Esophagus (tissue), 2 donors: ENCODE measurements at regions not wholly inside any gene's neighbourhood (a gene's known extent, or its start where the extent isn't known, plus 50 kb on each side); places are given as distances from the start of the nearest gene placed in this dataset.

ENCODE experiments used
- H3K27ac ChIP-seq, 2 donors: one replicate each; pipeline ENCODE4 v1.5.1; 2013; ENCODE audit warnings: low read depth in 2 of 2, mild to moderate bottlenecking in 2 of 2, inconsistent platforms in 1 of 2, low read length in 1 of 2, moderate library complexity in 1 of 2
- H3K27me3 ChIP-seq, 2 donors: one replicate each; pipeline ENCODE4 v1.6.1; 2013; ENCODE audit warnings: low read length in 2 of 2, control low read depth in 1 of 2, mild to moderate bottlenecking in 1 of 2; ENCODE audit not compliant: insufficient read depth in 2 of 2, control insufficient read depth in 1 of 2
- H3K36me3 ChIP-seq, 2 donors: one replicate each; pipeline ENCODE4 v1.6.1; 2013; ENCODE audit warnings: low read length in 1 of 2; ENCODE audit not compliant: control insufficient read depth in 2 of 2, insufficient read depth in 2 of 2
- H3K4me1 ChIP-seq, 2 donors: one replicate each; pipeline ENCODE4 v1.6.1; 2013; ENCODE audit warnings: low read length in 1 of 2; ENCODE audit not compliant: control insufficient read depth in 2 of 2, insufficient read depth in 2 of 2
- H3K4me3 ChIP-seq, 2 donors: one replicate each; pipeline ENCODE4 v1.5.1; 2013; ENCODE audit warnings: low read length in 2 of 2, mild to moderate bottlenecking in 2 of 2, low read depth in 1 of 2, moderate library complexity in 1 of 2
- H3K9me3 ChIP-seq, 2 donors: one replicate each; pipeline ENCODE4 v1.6.1; 2013; ENCODE audit warnings: mild to moderate bottlenecking in 2 of 2, low read depth in 1 of 2, low read length in 1 of 2, moderate library complexity in 1 of 2; ENCODE audit not compliant: control insufficient read depth in 2 of 2, insufficient read depth in 1 of 2
- WGBS, 2 donors: extraction: QIAGEN DNeasy Blood & Tissue Kit; methylation state at CpG; one replicate each; pipeline ENCODE4 v1.1.7; 2013; 5-methylcytosine and 5-hydroxymethylcytosine counted together
- donor health status: healthy with polysubstance abuse.
- donor health status: Bipolar disorder and iron deficiency.

DNA sequence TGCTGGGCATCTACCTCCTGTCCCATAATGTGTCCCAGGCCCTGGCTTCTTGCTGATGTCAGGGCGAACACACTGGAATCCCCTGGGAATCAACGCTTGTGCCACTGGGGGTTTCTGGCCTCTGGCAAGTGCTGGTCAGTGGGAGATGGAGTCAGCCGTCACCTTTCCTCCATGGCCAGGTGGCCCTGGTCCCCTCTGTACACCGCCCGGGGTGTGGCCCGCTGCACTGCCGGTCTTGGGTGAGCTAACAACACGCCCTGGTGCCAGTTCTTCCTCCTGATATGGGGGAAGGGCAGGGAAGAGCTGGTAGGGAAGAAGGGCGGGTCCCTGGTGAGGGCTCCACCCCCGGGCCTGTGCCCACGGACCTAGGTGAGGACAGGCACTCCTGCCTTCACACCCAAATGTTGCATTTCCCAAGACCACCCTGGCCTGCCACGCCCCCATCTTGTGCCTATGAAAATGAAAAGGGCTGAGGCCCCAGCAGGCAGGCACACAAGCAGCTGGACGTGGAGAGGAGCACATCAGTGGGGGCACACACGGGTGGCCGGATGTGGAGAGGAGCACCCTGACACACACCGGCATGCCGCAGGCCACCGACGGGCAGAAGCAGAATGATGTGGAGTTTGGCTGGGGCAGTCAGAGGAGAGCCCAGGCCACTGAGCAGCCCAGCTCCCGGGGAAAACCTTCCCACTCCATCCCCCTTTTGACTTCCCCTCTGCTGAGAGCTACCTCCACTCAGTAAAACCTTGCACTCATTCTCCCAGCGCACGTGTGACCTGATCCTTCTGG lies 140.5 kb downstream of the ASB1 start:
- WGBS, 2 donors = 77 to 81% methylated on average over 22 of the region's 22 CpGs
- Histone ChIP-seq H3K36me3 (no peaks in the 10 kb centered on the region), H3K9me3 (peaks cover 0 to 3% of the 10 kb centered on the region in 2 donors), H3K4me1 (peaks cover 3 to 6% of the 10 kb centered on the region in 2 donors), H3K27me3 (no peaks in the 10 kb centered on the region), H3K4me3 (no peak overlapping the region), H3K27ac (no peak overlapping the region)

DNA sequence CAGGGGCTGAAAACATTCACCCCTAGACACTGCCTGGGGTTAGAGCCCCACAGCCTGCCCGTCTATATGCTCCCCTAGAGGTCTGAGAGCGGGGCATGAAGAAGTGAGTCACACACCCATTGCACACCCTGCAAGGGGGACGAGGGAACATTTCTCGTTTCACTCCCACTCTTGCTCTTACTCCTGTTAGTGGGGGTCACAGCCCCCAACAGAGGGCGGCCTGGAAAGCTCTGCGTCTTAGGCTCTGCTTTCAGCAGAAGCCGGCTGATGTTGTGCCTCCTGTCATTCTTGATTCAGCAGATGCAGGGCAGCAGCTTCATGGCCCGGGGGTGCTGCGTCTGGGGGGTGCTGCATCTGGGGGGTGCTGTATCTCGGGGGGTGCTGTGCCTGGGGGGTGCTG lies 141.3 kb downstream of the ASB1 start:
- Histone ChIP-seq H3K27me3 (no peaks in the 10 kb centered on the region), H3K4me1 (peaks cover 3 to 6% of the 10 kb centered on the region in 2 donors), H3K4me3 (no peak overlapping the region), H3K36me3 (no peaks in the 10 kb centered on the region), H3K27ac (no peak overlapping the region), H3K9me3 (peaks cover under 1 to 3% of the 10 kb centered on the region in 2 donors)
- WGBS, 2 donors = 73 to 79% methylated on average over 10 of the region's 10 CpGs

DNA sequence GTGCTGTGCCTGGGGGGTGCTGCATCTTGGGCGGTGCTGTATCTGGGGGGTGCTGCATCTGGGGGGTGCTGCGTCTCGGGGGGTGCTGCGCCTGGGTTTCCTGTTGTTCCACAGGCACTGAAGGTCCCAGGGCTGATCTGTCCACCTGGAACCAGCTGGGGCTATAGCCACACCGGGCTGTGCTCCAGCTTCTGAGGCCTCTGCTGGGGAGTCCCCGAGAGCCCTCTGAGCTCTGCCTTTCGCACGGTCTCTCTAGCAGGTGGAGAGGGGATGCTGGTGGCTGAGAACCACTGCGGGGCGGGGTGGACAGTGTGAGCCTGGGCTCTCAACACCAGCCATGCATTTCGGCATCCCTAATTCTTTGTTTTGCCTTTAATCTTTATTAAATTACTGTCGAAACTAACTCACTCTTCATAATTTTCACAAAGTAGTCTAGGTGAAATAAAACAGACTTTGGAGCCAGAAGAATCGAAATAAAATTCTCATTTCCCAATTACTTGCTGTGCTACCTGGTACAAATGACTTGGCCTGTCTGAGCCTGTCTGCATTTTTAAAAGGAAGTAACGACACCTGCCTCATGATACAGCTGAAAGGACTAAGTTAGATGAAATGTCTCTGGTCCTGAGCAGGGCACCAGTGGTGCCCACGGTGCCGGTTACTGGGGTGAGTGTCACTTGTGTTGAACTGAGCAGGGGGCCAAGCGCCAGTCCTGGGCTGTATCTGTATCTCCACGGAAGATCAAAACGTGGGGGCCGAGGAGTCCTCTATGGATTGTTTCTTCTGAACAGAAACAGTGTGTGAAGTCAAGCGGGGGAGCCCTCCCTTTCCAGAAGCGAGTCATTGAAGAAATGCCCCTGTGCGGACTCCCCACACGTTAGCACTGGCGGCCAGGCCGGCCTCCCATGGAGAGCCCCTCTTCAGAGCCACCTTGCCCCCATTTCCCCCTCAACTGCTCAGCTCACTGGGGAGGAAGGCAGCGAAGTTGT lies 142.0 kb downstream of the ASB1 start:
- Histone ChIP-seq H3K27me3 (no peaks in the 10 kb centered on the region), H3K27ac (no peak overlapping the region), H3K9me3 (peaks cover 3 to 4% of the 10 kb centered on the region in 2 donors), H3K36me3 (no peaks in the 10 kb centered on the region), H3K4me3 (no peak overlapping the region), H3K4me1 (peaks cover 4 to 10% of the 10 kb centered on the region in 2 donors)
- 81 to 82% methylated on average over 27 of the region's 27 CpGs for WGBS, 2 donors

DNA sequence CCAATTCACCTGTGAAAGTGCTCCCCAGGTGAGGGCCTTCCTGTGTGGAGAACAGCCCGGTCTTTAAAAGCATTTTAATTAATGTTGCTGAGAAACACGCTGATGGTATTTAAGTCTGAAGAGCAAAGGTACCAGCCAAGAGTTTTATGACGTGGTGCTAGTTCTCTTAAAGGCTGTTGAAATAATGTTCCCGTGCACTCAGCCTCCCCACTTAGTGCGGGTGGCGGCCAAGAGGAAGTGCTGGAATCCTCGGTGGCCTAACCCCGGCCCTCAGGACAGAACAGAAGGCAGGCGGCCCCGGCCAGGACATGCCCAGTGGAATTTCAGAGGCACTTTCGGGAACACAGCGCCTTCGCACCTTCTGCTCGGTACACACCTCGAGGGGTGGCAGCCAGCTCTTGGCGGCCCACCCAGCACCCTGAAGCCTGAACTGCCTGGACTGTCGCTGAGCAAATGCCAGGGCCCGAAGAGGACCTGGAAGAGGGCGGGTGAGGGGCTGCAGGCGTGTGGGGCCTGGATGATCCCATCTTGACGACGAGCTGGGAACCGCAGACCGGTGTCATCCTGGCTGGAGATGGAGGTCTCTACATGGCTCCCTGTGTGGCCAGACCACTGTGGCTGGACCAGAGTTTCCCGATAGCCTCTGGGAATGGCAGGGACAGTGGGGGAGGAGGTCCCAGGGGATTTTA lies 142.9 kb downstream of the ASB1 start:
- Histone ChIP-seq H3K9me3 (peaks cover 3 to 4% of the 10 kb centered on the region in 2 donors), H3K27ac (no peak overlapping the region), H3K4me1 (peaks cover 7 to 13% of the 10 kb centered on the region in 2 donors), H3K27me3 (no peaks in the 10 kb centered on the region), H3K36me3 (no peaks in the 10 kb centered on the region), H3K4me3 (no peak overlapping the region)
- WGBS, 2 donors = 66 to 77% methylated on average over 25 of the region's 25 CpGs

DNA sequence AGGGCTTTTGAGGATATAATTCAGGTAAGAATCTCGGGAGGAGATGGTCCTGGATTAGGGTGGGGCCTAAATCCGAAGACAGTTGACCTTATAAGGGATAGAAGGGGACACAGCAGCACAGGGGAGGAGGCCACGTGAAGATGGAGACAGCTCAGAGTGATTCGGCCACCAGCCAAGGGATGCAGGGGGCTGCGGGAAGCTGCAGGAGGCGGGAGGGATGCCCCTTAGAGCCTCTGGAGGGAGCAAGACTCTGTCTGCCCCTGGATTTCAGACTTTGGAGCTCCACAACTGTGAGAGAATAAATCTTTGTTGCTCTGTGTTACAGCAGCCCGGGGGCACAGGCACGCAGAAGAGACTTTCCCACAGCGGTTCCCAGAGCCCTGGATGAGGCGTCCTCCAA lies 143.7 kb downstream of the ASB1 start:
- 81 to 84% methylated on average over 10 of the region's 10 CpGs for WGBS, 2 donors
- H3K4me1 ChIP-seq = peaks cover 7 to 13% of the 10 kb centered on the region in 2 donors
- no peak overlapping the region for H3K4me3 ChIP-seq
- no peak overlapping the region for H3K27ac ChIP-seq
- H3K9me3 ChIP-seq = peaks cover 3 to 4% of the 10 kb centered on the region in 2 donors
- no peaks in the 10 kb centered on the region for H3K27me3 ChIP-seq
- no peaks in the 10 kb centered on the region for H3K36me3 ChIP-seq

DNA sequence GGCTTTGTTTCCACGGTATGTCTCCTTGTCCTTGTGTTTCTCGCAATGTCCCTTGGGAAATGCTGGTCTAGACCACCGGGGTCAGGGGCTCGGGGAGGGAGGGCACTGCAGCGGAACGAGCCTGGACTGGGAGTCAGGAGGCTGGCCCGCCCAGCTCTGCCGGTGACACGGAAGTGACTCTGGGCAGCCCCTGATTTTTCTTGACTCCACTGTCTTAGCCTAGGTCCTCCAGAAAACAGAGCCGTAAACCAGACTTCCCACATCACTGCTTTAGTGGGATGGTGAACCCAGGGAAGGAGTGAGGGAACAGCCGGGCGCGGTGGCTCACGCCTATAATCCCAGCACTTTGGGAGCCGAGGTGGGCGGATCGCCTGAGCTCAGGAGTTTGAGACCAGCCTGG lies 144.2 kb downstream of the ASB1 start:
- H3K4me1 ChIP-seq = peaks cover 7 to 13% of the 10 kb centered on the region in 2 donors
- H3K27ac ChIP-seq = no peak overlapping the region
- peaks cover 3 to 4% of the 10 kb centered on the region in 2 donors for H3K9me3 ChIP-seq
- H3K36me3 ChIP-seq = no peaks in the 10 kb centered on the region
- 86 to 88% methylated on average over 17 of the region's 17 CpGs for WGBS, 2 donors
- H3K27me3 ChIP-seq = no peaks in the 10 kb centered on the region
- H3K4me3 ChIP-seq = no peak overlapping the region

DNA sequence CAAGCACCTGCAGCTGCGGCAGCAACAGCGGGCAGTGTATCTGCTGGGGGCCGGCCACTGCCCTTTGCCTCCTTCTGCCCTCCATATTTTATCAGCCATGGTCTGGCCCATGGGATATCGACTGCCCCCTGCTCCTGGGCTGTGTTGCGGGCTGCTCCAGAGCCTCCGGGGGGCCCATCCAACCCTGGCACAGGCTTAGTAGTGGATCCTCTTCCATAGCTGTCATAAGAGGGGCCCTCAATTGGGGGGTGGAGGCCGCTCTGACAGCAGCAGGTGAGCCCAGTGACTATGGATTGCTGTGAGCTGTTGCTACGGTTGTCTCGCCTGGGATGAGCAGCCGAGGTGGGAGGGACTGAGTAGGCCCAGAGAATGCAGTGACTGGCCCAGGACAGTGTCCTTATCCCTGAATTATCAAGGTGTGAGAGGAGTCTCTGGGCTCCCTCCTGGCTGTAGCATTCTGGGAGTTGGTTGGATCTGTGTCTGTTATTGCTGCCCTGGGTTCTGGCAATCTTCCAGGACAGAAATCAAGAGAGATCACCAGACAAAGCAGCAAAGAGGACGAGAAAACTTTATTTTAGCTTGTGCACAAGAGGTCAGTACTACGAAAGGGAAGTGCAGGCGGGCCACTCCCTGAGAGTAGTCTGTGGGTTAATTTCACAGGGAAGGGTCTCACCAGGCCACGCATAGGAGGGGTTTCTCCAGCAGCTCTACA lies 145.1 kb downstream of the ASB1 start:
- Histone ChIP-seq H3K9me3 (peaks cover 3 to 4% of the 10 kb centered on the region in 2 donors), H3K4me1 (peaks cover 7 to 11% of the 10 kb centered on the region in 2 donors), H3K27me3 (no peaks in the 10 kb centered on the region), H3K27ac (no peak overlapping the region), H3K4me3 (no peak overlapping the region), H3K36me3 (no peaks in the 10 kb centered on the region)
- 83 to 86% methylated on average over 14 of the region's 14 CpGs for WGBS, 2 donors

DNA sequence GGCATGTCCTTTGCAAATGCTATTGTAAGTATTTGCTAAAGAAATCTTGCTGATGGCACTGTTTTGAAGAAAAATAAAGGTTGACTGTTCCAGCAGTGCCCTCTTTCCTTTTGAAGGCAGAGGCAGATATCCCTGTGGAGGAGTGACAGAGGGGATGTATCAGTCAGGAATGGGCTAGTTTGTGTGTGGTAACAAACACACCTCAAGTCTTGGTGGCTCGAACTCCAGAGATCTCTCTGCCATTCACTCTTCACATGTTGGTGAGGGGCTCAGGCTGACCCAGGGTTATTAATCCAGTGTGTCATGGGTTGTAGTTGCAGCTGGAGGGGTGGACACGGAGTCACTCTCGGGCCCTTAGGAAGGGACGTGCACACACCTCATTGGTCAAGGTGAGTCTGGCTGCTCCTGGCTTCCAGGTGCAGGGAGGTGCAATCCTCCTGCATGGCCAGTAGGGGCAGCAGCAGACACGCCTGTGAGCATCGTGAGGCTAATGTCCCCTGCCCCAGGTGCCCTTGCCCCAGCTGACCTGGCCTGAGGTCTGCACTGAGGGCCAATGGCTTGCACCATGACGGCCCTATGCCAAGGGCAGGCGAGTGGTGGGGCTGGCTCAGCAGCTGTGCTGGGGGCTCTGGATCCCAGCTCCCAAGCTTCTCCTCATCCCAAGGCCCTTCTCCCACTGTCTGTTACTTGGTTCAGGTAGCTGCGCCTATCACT lies 146.5 kb downstream of the ASB1 start:
- Histone ChIP-seq H3K4me3 (no peak overlapping the region), H3K9me3 (peaks cover 0 to 4% of the 10 kb centered on the region in 2 donors), H3K36me3 (no peaks in the 10 kb centered on the region), H3K4me1 (peaks cover 4 to 7% of the 10 kb centered on the region in 2 donors), H3K27me3 (no peaks in the 10 kb centered on the region), H3K27ac (no peak overlapping the region)
- 64 to 83% methylated on average over 9 of the region's 9 CpGs for WGBS, 2 donors
